HepG2 (cell line): ENCODE measurements at regions not wholly inside any gene's neighbourhood (a gene's known extent, or its start where the extent isn't known, plus 50 kb on each side); places are given as distances from the start of the nearest gene placed in this dataset.

ENCODE experiments used
- ATAC-seq: fragments of 200-7000 bp; cut with Tn5 transposase; 3 replicates; pipeline ENCODE4 v1.9.1; 2020; ENCODE audit warnings: mild to moderate bottlenecking, moderate library complexity
- BruUV-seq: library from RNA; stranded (reverse); fragments of 400-500 nt; replicated peaks from 2 replicates; lab custom pipeline; 2021; lab: Mats Ljungman, UMichigan
- CTCF ChIA-PET: fragments of 300-600 bp; formaldehyde crosslinking; extraction: SDS; loops from one replicate; lab custom pipeline; 2021; ENCODE audit warnings: low total read pairs, inconsistent platforms, low intra/inter-chr PET ratio; lab: Yijun Ruan, JAX
- POLR2A ChIA-PET: fragments of 350-600 bp; sonication (Branson Sonifier 250); formaldehyde crosslinking; loops from one replicate; lab custom pipeline; 2020; ENCODE audit warnings: antibody characterized with exemption, inconsistent platforms; lab: Yijun Ruan, JAX
- DNase-seq: peaks from one replicate; pipeline ENCODE4 v3.0.0-alpha.2; 2015; ENCODE audit warnings: low spot score
- FAIRE-seq: peaks from 3 replicates; lab custom pipeline; 2011; peaks lifted over from hg19 to GRCh38; lab: Jason Lieb, UNC
- H2AFZ ChIP-seq: one replicate; pipeline ENCODE4 v1.6.1; 2011; ENCODE audit warnings: low read length, inconsistent platforms
- H3K27ac ChIP-seq: fragments of 300-600 bp; 3 replicates; pipeline ENCODE4 v1.8.0; 2011; ENCODE audit warnings: mixed run types, mild to moderate bottlenecking, mixed read lengths, low read length, inconsistent platforms; ENCODE audit not compliant: insufficient read depth; ENCODE audit errors: extremely low read length
- H3K27me3 ChIP-seq, 2 experiments: fragments of 200-600 bp in 1 of 2; 2 replicates in 1 of 2; 3 replicates in 1 of 2; pipeline versions ENCODE4 v1.6.0 to v1.8.0; 2011; ENCODE audit warnings: low read length in 2 of 2, mild to moderate bottlenecking in 2 of 2, moderate library complexity in 2 of 2, inconsistent platforms in 1 of 2; ENCODE audit not compliant: insufficient read depth in 2 of 2, control insufficient read depth in 1 of 2
- H3K36me3 ChIP-seq, 2 experiments: fragments of 200-600 bp in 1 of 2; replicated peaks in 1 of 2; 2 replicates in 1 of 2; 3 replicates in 1 of 2; pipeline versions ENCODE4 v1.5.1 to v1.8.0; 2011; ENCODE audit warnings: low read length in 2 of 2, inconsistent platforms in 1 of 2; ENCODE audit not compliant: insufficient read depth in 2 of 2, control insufficient read depth in 1 of 2
- H3K4me1 ChIP-seq: 2 replicates; pipeline ENCODE4 v1.5.1; 2012; ENCODE audit warnings: low read length, inconsistent platforms; ENCODE audit not compliant: insufficient read depth
- H3K4me2 ChIP-seq: 2 replicates; pipeline ENCODE4 v1.6.0; 2011; ENCODE audit warnings: low read depth, low read length, inconsistent platforms
- H3K4me3 ChIP-seq, 3 experiments: fragments of 200-600 bp in 1 of 3; sonication (generic), shearing (Covaris generic) in 1 of 3; replicated peaks in 1 of 3; 2 replicates each; pipeline ENCODE4 v1.5.1; 2011 to 2016; ENCODE audit warnings: low read length in 3 of 3, inconsistent platforms in 2 of 3, low read depth in 2 of 3, mild to moderate bottlenecking in 2 of 3, control low read depth in 1 of 3, mixed read lengths in 1 of 3; ENCODE audit not compliant: insufficient read depth in 1 of 3
- H3K79me2 ChIP-seq: one replicate; pipeline ENCODE4 v1.6.1; 2011; ENCODE audit warnings: low read length, inconsistent platforms; ENCODE audit not compliant: insufficient read depth
- H3K9ac ChIP-seq: 2 replicates; pipeline ENCODE4 v1.6.0; 2011; ENCODE audit warnings: mild to moderate bottlenecking, low read depth, low read length, inconsistent platforms; ENCODE audit not compliant: insufficient read depth
- H3K9me3 ChIP-seq: 2 replicates; pipeline ENCODE4 v1.5.1; 2012; ENCODE audit warnings: mild to moderate bottlenecking, low read length
- H4K20me1 ChIP-seq: 2 replicates; pipeline ENCODE4 v1.6.0; 2011; ENCODE audit warnings: inconsistent platforms, mild to moderate bottlenecking, low read length, moderate library complexity; ENCODE audit not compliant: insufficient read depth
- ATAD3A ChIP-seq: sonication (generic); formaldehyde crosslinking; IDR thresholded peaks from 2 replicates; pipeline ENCODE4 v1.4.0; 2020; ENCODE audit warnings: missing genetic modification reagents
- HINFP ChIP-seq: sonication (generic); formaldehyde crosslinking; IDR thresholded peaks from 2 replicates; pipeline ENCODE4 v1.4.0; 2020; ENCODE audit warnings: low read depth, mild to moderate bottlenecking, missing genetic modification reagents
- JDP2 ChIP-seq: sonication (generic); formaldehyde crosslinking; IDR thresholded peaks from 2 replicates; pipeline ENCODE4 v1.8.1; 2022; ENCODE audit warnings: missing genetic modification reagents, borderline replicate concordance
- MTF1 ChIP-seq: sonication (generic); formaldehyde crosslinking; IDR thresholded peaks from 2 replicates; pipeline ENCODE4 v1.5.0; 2020; ENCODE audit warnings: missing genetic modification reagents
- NCOA5 ChIP-seq: sonication (generic); formaldehyde crosslinking; IDR thresholded peaks from 2 replicates; pipeline ENCODE4 v1.4.0; 2020; ENCODE audit warnings: missing genetic modification reagents
- RERE ChIP-seq: IDR thresholded peaks from 2 replicates; pipeline ENCODE4 v1.6.1; 2016; ENCODE audit warnings: low read depth, missing genetic modification reagents, missing compliant biosample characterization
- ZNF383 ChIP-seq: sonication (generic); formaldehyde crosslinking; IDR thresholded peaks from 2 replicates; pipeline ENCODE4 v1.4.0; 2020; ENCODE audit warnings: missing genetic modification reagents, mild to moderate bottlenecking, borderline replicate concordance
- ZNF503 ChIP-seq: sonication (generic); formaldehyde crosslinking; IDR thresholded peaks from 2 replicates; pipeline ENCODE4 v1.4.0; 2020; ENCODE audit warnings: missing genetic modification reagents
- ZNF569 ChIP-seq: sonication (generic); formaldehyde crosslinking; IDR thresholded peaks from 2 replicates; pipeline ENCODE4 v1.5.0; 2020; ENCODE audit warnings: mild to moderate bottlenecking, missing genetic modification reagents, moderate library complexity, borderline replicate concordance
- ZNF788 ChIP-seq: sonication (generic); formaldehyde crosslinking; IDR thresholded peaks from 2 replicates; pipeline ENCODE4 v1.5.0; 2020; ENCODE audit warnings: mild to moderate bottlenecking, missing genetic modification reagents, borderline replicate concordance
- ZSCAN22 ChIP-seq: sonication (generic); formaldehyde crosslinking; IDR thresholded peaks from 2 replicates; pipeline ENCODE4 v1.4.0; 2020; ENCODE audit warnings: mild to moderate bottlenecking, missing genetic modification reagents
- whole genome bisulfite sequencing: methylation state at CpG from one replicate; pipeline ENCODE4 v1.1.6; 2017; ENCODE audit warnings: low lambda C conversion rate; 5-methylcytosine and 5-hydroxymethylcytosine counted together
- in situ Hi-C: cut with HindIII; loops from 2 replicates; pipeline ENCODE4 v1.10.0; 2017; ENCODE audit warnings: low pct_unique_long_range_greater_than_20kb; ENCODE audit not compliant: extremely low pct_ligation_motif_present
- intact Hi-C: fragments of 100-400 bp; cut with micrococcal nuclease; formaldehyde crosslinking; loops from one replicate; pipeline ENCODE4 v1.10.0; 2022; ENCODE audit not compliant: unreplicated experiment

GRCh38 chr6:80618953-80619352 is 512.5 kb downstream of the BCKDHB start:
- ATAC-seq = no peak
- POLR2A ChIA-PET = no interaction called here

More at GRCh38 chr6:80618953-80619352, 512.5 kb downstream of the BCKDHB start:
- FAIRE-seq (no peak), DNase-seq (no peak)
- CTCF ChIA-PET = no interaction called here
- H3K27ac ChIP-seq = no peak overlapping the region
- TF ChIP-seq ZNF569 (CRISPR knock-in tag) (no peak), MTF1 (CRISPR knock-in tag) (no peak), ZSCAN22 (CRISPR knock-in tag) (no peak), ZNF503 (CRISPR knock-in tag) (no peak), ATAD3A (CRISPR knock-in tag) (no peak), HINFP (no peak), JDP2 (no peak), NCOA5 (CRISPR knock-in tag) (no peak), ZNF383 (CRISPR knock-in tag) (no peak), RERE (no peak), ZNF788 (no peak)
- no peak overlapping the region for H3K4me3 ChIP-seq
- no peaks in the 10 kb centered on the region for H3K27me3 ChIP-seq
- no peaks in the 10 kb centered on the region for H4K20me1 ChIP-seq
- BruUV-seq = no TSS peak
- H2AFZ ChIP-seq = no peak overlapping the region
- H3K79me2 ChIP-seq = no peaks in the 10 kb centered on the region
- no peaks in the 10 kb centered on the region for H3K4me1 ChIP-seq
- in situ Hi-C loops (no loop called here), intact Hi-C loops (no loop called here)
- H3K36me3 ChIP-seq = no peaks in the 10 kb centered on the region
- no peaks in the 10 kb centered on the region; the same call in 1 of the 2 replicates for H3K9me3 ChIP-seq
- no peak overlapping the region for H3K9ac ChIP-seq
- no peak overlapping the region for H3K4me2 ChIP-seq
- 33% methylated on average over 4 of the region's 4 CpGs for whole genome bisulfite sequencing
